MM.1S (cell line): ENCODE measurements at regions not wholly inside any gene's neighbourhood (a gene's known extent, or its start where the extent isn't known, plus 50 kb on each side); places are given as distances from the start of the nearest gene placed in this dataset.

Source experiments
- DNase-seq: peaks from one replicate; pipeline ENCODE4 v3.0.0-alpha.2; 2015
- H2AFZ ChIP-seq: fragments of 300-600 bp; sonication (generic); 2 replicates; pipeline ENCODE4 v1.6.0; 2016; ENCODE audit warnings: antibody characterized with exemption, low read length
- H3F3A ChIP-seq: fragments of 300-600 bp; sonication (generic); 2 replicates; pipeline ENCODE4 v1.6.1; 2016; ENCODE audit warnings: mild to moderate bottlenecking, antibody characterized with exemption, low read length, moderate library complexity, mixed read lengths; ENCODE audit not compliant: insufficient read depth
- H3K27ac ChIP-seq: fragments of 300-600 bp; sonication (generic); 2 replicates; pipeline ENCODE4 v1.5.1; 2016; ENCODE audit warnings: mild to moderate bottlenecking, low read length
- H3K27me3 ChIP-seq: fragments of 300-600 bp; sonication (generic); replicated peaks from 2 replicates; pipeline ENCODE4 v1.6.0; 2016; ENCODE audit warnings: low read length; ENCODE audit not compliant: insufficient read depth
- H3K36me3 ChIP-seq: fragments of 300-600 bp; sonication (generic); replicated peaks from 2 replicates; pipeline ENCODE4 v1.6.1; 2016; ENCODE audit warnings: mild to moderate bottlenecking, low read length, mixed read lengths; ENCODE audit not compliant: insufficient read depth
- H3K4me1 ChIP-seq: fragments of 300-600 bp; sonication (generic); 2 replicates; pipeline ENCODE4 v1.6.1; 2016; ENCODE audit warnings: low read length, mixed read lengths
- H3K4me2 ChIP-seq: fragments of 300-600 bp; sonication (generic); 2 replicates; pipeline ENCODE4 v1.6.0; 2016; ENCODE audit warnings: low read depth, low read length
- H3K4me3 ChIP-seq: fragments of 300-600 bp; sonication (generic); 2 replicates; pipeline ENCODE4 v1.5.1; 2016; ENCODE audit warnings: low read length, mixed read lengths
- H3K79me2 ChIP-seq: fragments of 300-600 bp; sonication (generic); 2 replicates; pipeline ENCODE4 v1.6.1; 2016; ENCODE audit warnings: mixed run types, low read length, mixed read lengths
- H3K9ac ChIP-seq: fragments of 300-600 bp; sonication (generic); 2 replicates; pipeline ENCODE4 v1.6.1; 2016; ENCODE audit warnings: low read length, mixed read lengths
- H3K9me2 ChIP-seq: fragments of 300-600 bp; sonication (generic); replicated peaks from 2 replicates; pipeline ENCODE4 v1.6.1; 2016; ENCODE audit warnings: mild to moderate bottlenecking, low read length, mixed read lengths; ENCODE audit not compliant: insufficient read depth
- H3K9me3 ChIP-seq: fragments of 300-600 bp; sonication (generic); replicated peaks from 2 replicates; pipeline ENCODE4 v1.6.1; 2016; ENCODE audit warnings: mild to moderate bottlenecking, low read length, mixed read lengths; ENCODE audit not compliant: insufficient read depth
- H4K20me1 ChIP-seq: fragments of 300-600 bp; sonication (generic); 2 replicates; pipeline ENCODE4 v1.6.1; 2016; ENCODE audit warnings: mild to moderate bottlenecking, low read length, moderate library complexity, mixed read lengths; ENCODE audit not compliant: insufficient read depth
- CTCF ChIP-seq: fragments of 300-600 bp; sonication (generic); IDR thresholded peaks from 2 replicates; pipeline ENCODE4 v1.5.1; 2016; ENCODE audit warnings: antibody characterized with exemption, low read length, mixed read lengths
- EZH2 ChIP-seq: fragments of 300-600 bp; sonication (generic); optimal IDR thresholded peaks from 2 replicates; pipeline ENCODE3; 2017; ENCODE audit warnings: low read depth, mild to moderate bottlenecking, antibody characterized with exemption, low read length, mixed read lengths
- EZH2phosphoT487 ChIP-seq: fragments of 300-600 bp; sonication (generic); IDR thresholded peaks from 2 replicates; pipeline ENCODE4 v1.6.1; 2018; ENCODE audit warnings: antibody characterized with exemption, low read length

DNA sequence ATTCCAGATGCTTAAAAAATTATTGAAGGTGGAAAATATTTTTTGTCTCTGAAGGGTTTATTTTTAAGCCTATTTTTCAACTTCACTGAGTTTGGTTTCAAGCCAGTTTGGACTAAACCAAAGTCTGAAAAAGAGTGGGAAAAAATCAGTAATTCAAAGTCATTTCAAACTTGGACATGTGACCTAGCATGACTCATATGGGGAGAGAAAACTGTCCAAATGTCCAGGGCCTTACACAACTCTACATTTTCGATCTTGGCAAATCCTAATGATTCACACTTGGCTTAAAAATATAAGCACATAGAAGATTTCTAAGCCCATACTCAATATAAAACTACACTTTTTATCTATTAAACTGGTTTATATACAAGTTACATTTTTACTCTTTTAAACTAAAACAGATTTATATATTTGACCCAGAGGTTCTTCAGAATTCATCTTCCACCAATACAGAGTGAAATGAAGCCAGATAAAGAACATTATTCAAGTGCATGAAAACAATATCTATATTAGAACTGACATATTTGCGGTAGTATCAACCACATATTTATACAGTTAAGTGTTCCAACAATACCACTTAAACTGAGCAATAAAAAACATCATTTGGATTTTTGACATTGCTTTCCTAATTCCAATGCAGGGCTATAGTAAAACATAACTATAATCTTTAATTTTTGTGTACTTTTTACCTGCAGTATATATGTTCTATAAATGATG lies 110.3 kb upstream of the TCF21 start:
- H3K9ac ChIP-seq, result no peak overlapping the region
- no peaks in the 10 kb centered on the region for H3F3A ChIP-seq
- no peak overlapping the region for H3K27ac ChIP-seq
- H3K36me3 ChIP-seq, result no peaks in the 10 kb centered on the region
- H3K79me2 ChIP-seq, result no peaks in the 10 kb centered on the region
- no peak for DNase-seq
- no peak overlapping the region for H2AFZ ChIP-seq
- no peak for TF ChIP-seq CTCF
- no peak for TF ChIP-seq EZH2phosphoT487
- no peak for TF ChIP-seq EZH2
- H3K27me3 ChIP-seq, result no peaks in the 10 kb centered on the region
- no peak overlapping the region for H3K4me3 ChIP-seq
- no peaks in the 10 kb centered on the region for H3K4me1 ChIP-seq
- H3K9me3 ChIP-seq, result no peaks in the 10 kb centered on the region
- H3K9me2 ChIP-seq, result no peaks in the 10 kb centered on the region
- H4K20me1 ChIP-seq, result no peaks in the 10 kb centered on the region
- no peak overlapping the region for H3K4me2 ChIP-seq

- Histone ChIP-seq H3K79me2 (no peaks in the 10 kb centered on the region), H4K20me1 (no peaks in the 10 kb centered on the region), H2AFZ (no peak overlapping the region), H3K9ac (no peak overlapping the region), H3K27ac (no peak overlapping the region), H3K4me3 (no peak overlapping the region), H3K9me2 (no peaks in the 10 kb centered on the region), H3F3A (no peaks in the 10 kb centered on the region), H3K9me3 (no peaks in the 10 kb centered on the region), H3K36me3 (no peaks in the 10 kb centered on the region), H3K27me3 (no peaks in the 10 kb centered on the region), H3K4me2 (no peak overlapping the region), H3K4me1 (no peaks in the 10 kb centered on the region)
- TF ChIP-seq CTCF, result no peak
- no peak for TF ChIP-seq EZH2phosphoT487
- no peak for TF ChIP-seq EZH2
- no peak for DNase-seq
Observed at GRCh38 chr6:133779916-133780695, 108.8 kb upstream of the TCF21 start.

GRCh38 chr6:133786016-133786415 lies 102.9 kb upstream of the TCF21 start:
- no peaks in the 10 kb centered on the region for H3K36me3 ChIP-seq
- no peak overlapping the region for H3K4me3 ChIP-seq
- TF ChIP-seq CTCF, result no peak
- H3F3A ChIP-seq, result no peaks in the 10 kb centered on the region
- H4K20me1 ChIP-seq, result no peaks in the 10 kb centered on the region
- no peak overlapping the region for H3K27ac ChIP-seq
- no peaks in the 10 kb centered on the region for H3K79me2 ChIP-seq
- no peak overlapping the region for H3K9ac ChIP-seq
- no peak overlapping the region for H2AFZ ChIP-seq
- H3K27me3 ChIP-seq, result no peaks in the 10 kb centered on the region
- H3K9me2 ChIP-seq, result no peaks in the 10 kb centered on the region
- H3K4me2 ChIP-seq, result no peak overlapping the region
- no peaks in the 10 kb centered on the region for H3K9me3 ChIP-seq
- DNase-seq, result no peak
- no peaks in the 10 kb centered on the region for H3K4me1 ChIP-seq
